Breast epithelium (tissue), 3 donors: ENCODE measurements at regions not wholly inside any gene's neighbourhood (a gene's known extent, or its start where the extent isn't known, plus 50 kb on each side); places are given as distances from the start of the nearest gene placed in this dataset.

Source experiments
- POLR2A ChIP-seq: fragments of 450-650 bp; IDR thresholded peaks from one replicate; pipeline ENCODE4 v1.6.1; 2016; ENCODE audit warnings: antibody characterized with exemption, mild to moderate bottlenecking, moderate library complexity
- TF ChIP-seq, protein P1 (sequence below), 3 donors: fragments of 450-650 bp; IDR thresholded peaks; one replicate each; pipeline ENCODE4 v1.5.1; 2016 to 2017; ENCODE audit warnings: antibody characterized with exemption in 3 of 3, mild to moderate bottlenecking in 3 of 3, moderate library complexity in 3 of 3

DNA sequence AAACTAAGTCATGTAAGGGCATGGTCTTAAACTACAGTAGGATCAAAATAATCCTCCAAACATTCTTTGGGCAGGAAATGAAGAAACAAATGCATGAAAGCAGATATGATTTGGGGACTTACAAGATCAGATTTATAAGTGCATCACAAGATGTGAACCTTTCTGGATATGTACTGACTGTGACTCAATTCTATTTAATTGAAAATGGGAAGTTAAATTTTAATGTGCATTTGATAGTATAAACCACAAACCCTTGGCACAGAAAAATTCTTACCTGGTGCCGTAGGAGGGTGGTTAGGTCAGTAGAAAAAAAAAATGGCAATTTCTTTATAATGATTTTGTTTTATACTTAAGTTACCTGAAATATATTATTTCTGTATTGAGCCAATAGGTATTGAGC lies 262.5 kb upstream of the TGFBR2 start:
- TF ChIP-seq, protein P1, sequence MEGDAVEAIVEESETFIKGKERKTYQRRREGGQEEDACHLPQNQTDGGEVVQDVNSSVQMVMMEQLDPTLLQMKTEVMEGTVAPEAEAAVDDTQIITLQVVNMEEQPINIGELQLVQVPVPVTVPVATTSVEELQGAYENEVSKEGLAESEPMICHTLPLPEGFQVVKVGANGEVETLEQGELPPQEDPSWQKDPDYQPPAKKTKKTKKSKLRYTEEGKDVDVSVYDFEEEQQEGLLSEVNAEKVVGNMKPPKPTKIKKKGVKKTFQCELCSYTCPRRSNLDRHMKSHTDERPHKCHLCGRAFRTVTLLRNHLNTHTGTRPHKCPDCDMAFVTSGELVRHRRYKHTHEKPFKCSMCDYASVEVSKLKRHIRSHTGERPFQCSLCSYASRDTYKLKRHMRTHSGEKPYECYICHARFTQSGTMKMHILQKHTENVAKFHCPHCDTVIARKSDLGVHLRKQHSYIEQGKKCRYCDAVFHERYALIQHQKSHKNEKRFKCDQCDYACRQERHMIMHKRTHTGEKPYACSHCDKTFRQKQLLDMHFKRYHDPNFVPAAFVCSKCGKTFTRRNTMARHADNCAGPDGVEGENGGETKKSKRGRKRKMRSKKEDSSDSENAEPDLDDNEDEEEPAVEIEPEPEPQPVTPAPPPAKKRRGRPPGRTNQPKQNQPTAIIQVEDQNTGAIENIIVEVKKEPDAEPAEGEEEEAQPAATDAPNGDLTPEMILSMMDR (IDR thresholded peaks at IDR 0.05) = no peak
- no peak for TF ChIP-seq POLR2A
